ENCODE measurements at regions not wholly inside any gene's neighbourhood (a gene's known extent, or its start where the extent isn't known, plus 50 kb on each side); places are given as distances from the start of the nearest gene placed in this dataset.
"Not testable (repeated sequence)": the region's sequence is repeated elsewhere in the genome, so short reads cannot be mapped to it uniquely, and the experiment has no call there.

GRCh38 chr2:166831930-166832329 is 56.4 kb upstream of the XIRP2 start:
- DNase-seq, result no peak

- DNase-seq, result no peak
Observed at GRCh38 chr2:166825914-166826313, 62.4 kb upstream of the XIRP2 start.

GRCh38 chr2:166814335-166814734 is 73.9 kb upstream of the XIRP2 start:
- no peak for DNase-seq

- DNase-seq, result no peak
Observed at GRCh38 chr2:166812166-166812891, 76.0 kb upstream of the XIRP2 start.

- no peak for DNase-seq
Observed at GRCh38 chr2:166805753-166806152, 82.5 kb upstream of the XIRP2 start.

GRCh38 chr2:166803373-166804000 is 84.8 kb upstream of the XIRP2 start:
- no peak for DNase-seq

GRCh38 chr2:166802475-166802874 is 85.8 kb upstream of the XIRP2 start:
- DNase-seq, result no peak

GRCh38 chr2:166792808-166793207 is 95.5 kb upstream of the XIRP2 start:
- no peak for DNase-seq

- no peak for DNase-seq
Observed at GRCh38 chr2:166786707-166787106, 101.6 kb upstream of the XIRP2 start.

- peak; percentile 53 for DNase-seq
Observed at GRCh38 chr2:166784296-166784946, 103.9 kb upstream of the XIRP2 start.

- DNase-seq, result no peak
Observed at GRCh38 chr2:166775176-166775575, 113.1 kb upstream of the XIRP2 start.

- no peak for DNase-seq
Observed at GRCh38 chr2:166773308-166773949, 114.9 kb upstream of the XIRP2 start.

GRCh38 chr2:166768393-166769123 is 119.7 kb upstream of the XIRP2 start:
- no peak for DNase-seq

- not testable (repeated sequence) for DNase-seq
Observed at GRCh38 chr2:166766769-166767322, 121.4 kb upstream of the XIRP2 start.

GRCh38 chr2:166766220-166766619 is 122.1 kb upstream of the XIRP2 start:
- no peak for DNase-seq

- DNase-seq, result no peak
Observed at GRCh38 chr2:166765141-166765540, 123.1 kb upstream of the XIRP2 start.

GRCh38 chr2:166764702-166765101 is 123.6 kb upstream of the XIRP2 start:
- no peak for DNase-seq

GRCh38 chr2:166764216-166764615 is 124.1 kb upstream of the XIRP2 start:
- DNase-seq, result no peak

GRCh38 chr2:166762746-166763145 is 125.5 kb upstream of the XIRP2 start:
- DNase-seq, result no peak

- DNase-seq, result no peak
Observed at GRCh38 chr2:166758956-166759355, 129.3 kb upstream of the XIRP2 start.

- DNase-seq, result no peak
Observed at GRCh38 chr2:166750624-166751023, 137.7 kb upstream of the XIRP2 start.

- DNase-seq, result not testable (repeated sequence)
Observed at GRCh38 chr2:166744117-166744516, 144.2 kb upstream of the XIRP2 start.

- not testable (repeated sequence) for DNase-seq
Observed at GRCh38 chr2:166743482-166743881, 144.8 kb upstream of the XIRP2 start.

Measured in NCI-H146 (cell line).